Mucosa of stomach (tissue), 1 donor: ENCODE measurements at regions not wholly inside any gene's neighbourhood (a gene's known extent, or its start where the extent isn't known, plus 50 kb on each side); places are given as distances from the start of the nearest gene placed in this dataset.

ENCODE experiments used
- H3K27me3 ChIP-seq: one replicate; pipeline ENCODE4 v1.7.0; 2013; ENCODE audit warnings: mild to moderate bottlenecking, low read length; ENCODE audit not compliant: control insufficient read depth, insufficient read depth
- H3K36me3 ChIP-seq: one replicate; pipeline ENCODE4 v1.7.0; 2013; ENCODE audit warnings: low read length; ENCODE audit not compliant: control insufficient read depth, insufficient read depth
- H3K4me1 ChIP-seq: one replicate; pipeline ENCODE4 v1.7.0; 2013; ENCODE audit warnings: mild to moderate bottlenecking, low read length; ENCODE audit not compliant: control insufficient read depth, insufficient read depth
- H3K4me3 ChIP-seq: one replicate; pipeline ENCODE4 v1.7.0; 2013; ENCODE audit warnings: low read length
- H3K9ac ChIP-seq: one replicate; pipeline ENCODE4 v1.7.0; 2013; ENCODE audit warnings: mild to moderate bottlenecking, low read length, moderate library complexity
- H3K9me3 ChIP-seq: one replicate; pipeline ENCODE4 v1.7.0; 2013; ENCODE audit warnings: mild to moderate bottlenecking, low read length, moderate library complexity; ENCODE audit not compliant: control insufficient read depth
- donor health status: Pancreatic carcinoma.

- Histone ChIP-seq H3K9me3 (no peaks in the 10 kb centered on the region), H3K27me3 (no peaks in the 10 kb centered on the region), H3K4me3 (no peak overlapping the region), H3K4me1 (peaks cover 25% of the 10 kb centered on the region), H3K9ac (no peak overlapping the region), H3K36me3 (no peaks in the 10 kb centered on the region)
Measured at GRCh38 chr1:244353551-244354091, 98.1 kb downstream of the ADSS2 start.

DNA sequence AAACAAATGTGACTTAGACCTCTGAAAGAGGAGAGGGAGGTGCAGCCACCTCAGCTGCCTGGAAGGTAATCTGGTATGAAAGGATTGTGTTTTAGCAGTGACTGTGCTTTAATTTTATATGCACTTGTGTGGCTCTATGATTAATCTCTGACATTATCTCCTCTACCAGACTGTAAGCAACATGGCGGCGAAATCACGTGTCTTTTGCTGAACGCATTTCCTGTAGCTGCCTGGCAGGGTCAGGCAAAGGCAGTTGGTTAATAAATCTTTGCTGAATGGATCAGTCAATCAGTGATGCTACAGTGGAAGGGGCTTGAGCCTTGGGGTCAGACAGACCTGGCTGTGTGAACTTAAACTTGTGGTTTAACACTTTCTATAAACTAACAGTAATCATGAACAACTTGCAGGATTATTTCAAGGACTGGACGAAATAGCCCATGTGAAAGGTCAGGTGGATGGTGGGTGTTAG, 96.9 kb downstream of the ADSS2 start:
- H3K9ac ChIP-seq, result no peak overlapping the region
- peaks cover 13% of the 10 kb centered on the region for H3K4me1 ChIP-seq
- H3K27me3 ChIP-seq, result no peaks in the 10 kb centered on the region
- no peak overlapping the region for H3K4me3 ChIP-seq
- H3K9me3 ChIP-seq, result no peaks in the 10 kb centered on the region
- no peaks in the 10 kb centered on the region for H3K36me3 ChIP-seq

DNA sequence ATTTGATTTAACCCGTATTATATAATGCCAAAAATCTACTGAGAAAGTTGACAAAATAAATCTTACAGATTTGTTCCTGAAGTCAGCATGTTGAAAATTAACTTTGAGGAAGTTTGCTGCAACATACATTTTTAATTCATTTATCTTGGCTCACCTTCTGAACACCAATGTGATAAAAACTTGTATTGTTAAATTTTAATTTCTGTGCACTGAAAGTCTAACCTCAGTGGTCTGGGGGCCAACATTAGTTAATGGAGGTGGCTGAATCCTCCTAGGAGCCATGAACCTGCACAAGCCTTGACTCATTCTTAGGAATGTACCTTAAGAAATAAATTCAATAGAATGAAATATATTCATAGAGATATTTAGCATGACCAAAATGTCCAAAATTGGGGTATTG, 95.3 kb downstream of the ADSS2 start:
- Histone ChIP-seq H3K9me3 (no peaks in the 10 kb centered on the region), H3K9ac (no peak overlapping the region), H3K36me3 (no peaks in the 10 kb centered on the region), H3K27me3 (no peaks in the 10 kb centered on the region), H3K4me1 (peaks cover 12% of the 10 kb centered on the region), H3K4me3 (no peak overlapping the region)
